H54 (cell line): ENCODE measurements at regions not wholly inside any gene's neighbourhood (a gene's known extent, or its start where the extent isn't known, plus 50 kb on each side); places are given as distances from the start of the nearest gene placed in this dataset.
A peak's percentile ranks its signal among the peaks of the same experiment; 100 is the strongest.

Experiments used
- DNase-seq: peaks from one replicate; pipeline ENCODE4 v3.0.0; 2011; ENCODE audit warnings: low spot score, mixed read lengths; ENCODE audit not compliant: insufficient read length
- FAIRE-seq: peaks from 3 replicates; lab custom pipeline; 2011; peaks lifted over from hg19 to GRCh38; lab: Jason Lieb, UNC
- POLR2A ChIP-seq: IDR thresholded peaks from 2 replicates; pipeline ENCODE4 v1.6.1; 2011; ENCODE audit warnings: low read depth, mild to moderate bottlenecking, low read length

DNA sequence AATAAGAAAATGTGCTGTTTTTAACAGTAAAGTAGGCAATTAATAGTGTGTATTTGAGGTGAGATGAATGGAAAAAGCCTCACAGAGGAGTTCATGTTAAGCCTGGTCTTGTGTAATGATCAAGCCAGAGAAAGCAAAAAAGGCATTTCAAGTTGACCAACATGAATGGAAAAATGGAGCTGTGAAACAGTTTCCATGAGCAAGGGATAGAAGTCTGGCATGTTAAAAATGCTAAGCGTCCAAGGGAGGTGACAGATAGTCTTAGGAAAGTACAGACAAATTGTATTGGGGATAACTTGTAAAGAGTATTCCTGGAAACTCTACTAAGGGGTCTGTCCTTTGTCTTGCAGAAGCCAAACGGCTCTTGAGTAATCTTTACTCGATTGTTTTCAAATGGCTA, 506.8 kb upstream of the ATXN8OS start:
- no peak for TF ChIP-seq POLR2A
- no peak for DNase-seq
- FAIRE-seq: no peak

DNA sequence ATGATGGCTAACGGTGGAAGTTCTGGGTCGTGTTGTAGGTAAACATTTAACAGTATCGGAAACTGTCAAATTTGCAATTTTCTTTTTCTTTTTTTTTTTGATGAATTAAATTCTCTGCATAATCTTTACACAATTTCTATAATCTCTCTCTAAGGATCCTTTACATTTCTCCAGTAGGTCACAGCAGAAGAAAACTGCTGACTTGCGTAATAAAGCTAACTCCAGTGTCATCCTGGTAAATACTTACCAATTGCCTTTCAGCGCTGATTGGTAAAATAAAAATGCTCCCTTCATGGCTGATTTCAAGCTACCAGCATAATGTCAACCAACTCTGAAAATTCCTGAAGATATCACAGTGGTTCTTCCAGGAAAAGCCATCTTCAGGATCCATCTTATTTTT, 510.5 kb upstream of the ATXN8OS start:
- DNase-seq (no peak), FAIRE-seq (no peak)
- TF ChIP-seq POLR2A: no peak

- TF ChIP-seq POLR2A: no peak
- DNase-seq (no peak), FAIRE-seq (no peak)
Measured at GRCh38 chr13:69595181-69595580, 512.4 kb upstream of the ATXN8OS start.

- FAIRE-seq: no peak
- TF ChIP-seq POLR2A: no peak
Measured at GRCh38 chr13:69591437-69591836, 516.2 kb upstream of the ATXN8OS start.

DNA sequence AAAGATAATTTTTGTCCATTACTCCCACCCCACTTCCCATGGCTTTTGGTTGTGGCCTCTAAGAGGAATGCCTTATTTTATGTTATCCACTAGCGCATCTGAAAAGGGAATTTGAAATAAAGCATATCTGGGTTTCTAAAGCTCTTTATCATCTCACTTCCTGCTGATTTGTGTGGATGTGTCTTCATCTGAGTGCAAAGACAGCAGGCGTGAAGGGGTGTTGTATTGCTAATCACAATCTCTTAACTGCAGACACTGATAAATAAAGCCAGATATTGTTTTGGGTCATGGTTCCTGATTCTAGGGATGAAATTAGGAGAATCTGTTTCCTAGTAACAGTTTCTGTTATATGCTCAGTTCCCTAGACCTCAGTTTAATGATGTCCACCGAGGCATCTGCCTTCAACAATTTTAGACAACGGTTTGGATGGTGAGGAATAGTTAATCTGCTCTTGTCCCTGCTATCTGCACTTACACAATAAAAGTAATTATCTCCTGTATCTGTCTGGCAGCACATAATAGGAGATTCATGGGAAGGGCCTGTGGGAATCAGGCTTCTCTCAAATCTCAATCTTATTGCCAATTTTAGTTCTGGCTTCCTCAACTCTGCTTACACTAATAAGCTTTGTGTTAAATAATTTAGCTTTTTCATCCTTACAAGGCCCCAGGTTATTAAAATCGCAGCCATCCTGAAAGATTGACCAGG, 517.9 kb upstream of the ATXN8OS start:
- no peak for TF ChIP-seq POLR2A
- no peak for DNase-seq
- FAIRE-seq: no peak

More at GRCh38 chr13:69591437-69591836, 516.2 kb upstream of the ATXN8OS start:
- no peak for DNase-seq

DNA sequence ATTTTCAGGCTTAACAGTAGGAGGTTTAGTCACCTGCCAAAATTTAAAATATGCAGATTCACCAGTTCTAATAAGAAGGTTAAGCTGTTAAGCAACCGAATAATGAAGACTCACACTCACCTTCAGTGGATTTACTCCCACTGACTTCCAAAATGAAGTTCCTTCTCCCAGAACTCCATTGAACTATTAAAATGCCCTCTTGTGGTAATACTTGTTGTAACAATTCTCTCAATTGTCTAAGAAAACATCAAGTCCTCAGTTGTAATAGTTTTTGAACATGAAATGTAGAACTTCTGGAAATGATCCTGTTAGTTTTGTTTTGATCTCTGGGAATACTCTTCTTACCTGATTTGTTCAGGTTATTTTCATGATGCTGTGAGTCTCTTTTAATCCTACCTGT, 522.0 kb upstream of the ATXN8OS start:
- FAIRE-seq (peak; percentile 11), DNase-seq (no peak)
- TF ChIP-seq POLR2A: no peak

DNA sequence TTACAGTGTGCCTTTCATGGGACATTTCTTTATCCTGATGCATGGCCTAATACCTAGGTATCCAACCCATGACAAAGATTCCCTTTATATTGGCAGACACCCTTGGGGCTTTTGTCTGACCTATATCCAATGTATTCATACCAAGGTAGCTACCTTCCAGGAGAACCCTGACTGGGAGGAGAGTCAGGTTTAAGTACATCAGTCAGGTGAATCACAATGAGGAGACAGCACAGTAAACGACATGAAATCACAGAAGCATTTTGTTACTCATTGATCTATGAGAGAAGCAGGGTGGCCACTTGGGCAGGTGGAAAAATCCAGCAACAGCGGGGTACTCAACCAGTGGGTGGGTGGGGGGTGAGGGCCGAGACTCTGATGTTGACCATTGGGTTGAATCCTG, 527.4 kb upstream of the ATXN8OS start:
- DNase-seq: no peak
- TF ChIP-seq POLR2A: no peak
- FAIRE-seq: no peak

DNA sequence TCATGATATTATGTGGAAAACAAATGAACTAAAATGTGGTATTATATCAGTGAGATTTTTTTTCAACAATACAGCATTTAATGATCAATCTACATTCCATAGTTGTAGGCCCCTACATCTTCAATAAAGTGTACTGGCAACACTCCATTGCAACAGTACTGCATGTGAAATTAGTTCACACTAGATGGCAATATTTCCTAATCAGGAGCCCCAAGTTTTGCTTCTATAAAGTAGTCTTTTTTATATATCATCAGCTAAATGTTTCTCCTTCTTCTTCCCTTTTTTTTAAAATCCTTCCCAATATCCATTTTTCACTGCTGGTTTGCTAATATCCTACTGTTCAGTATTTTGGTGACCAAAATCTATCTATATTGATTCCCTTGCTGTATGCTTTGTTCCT, 528.3 kb upstream of the ATXN8OS start:
- no peak for DNase-seq
- no peak for FAIRE-seq
- no peak for TF ChIP-seq POLR2A

GRCh38 chr13:69571606-69572323, 535.9 kb upstream of the ATXN8OS start:
- DNase-seq (no peak), FAIRE-seq (no peak)

GRCh38 chr13:69567514-69567913, 540.1 kb upstream of the ATXN8OS start:
- DNase-seq (no peak), FAIRE-seq (no peak)
- no peak for TF ChIP-seq POLR2A

More at GRCh38 chr13:69571606-69572323, 535.9 kb upstream of the ATXN8OS start:
- no peak for TF ChIP-seq POLR2A

DNA sequence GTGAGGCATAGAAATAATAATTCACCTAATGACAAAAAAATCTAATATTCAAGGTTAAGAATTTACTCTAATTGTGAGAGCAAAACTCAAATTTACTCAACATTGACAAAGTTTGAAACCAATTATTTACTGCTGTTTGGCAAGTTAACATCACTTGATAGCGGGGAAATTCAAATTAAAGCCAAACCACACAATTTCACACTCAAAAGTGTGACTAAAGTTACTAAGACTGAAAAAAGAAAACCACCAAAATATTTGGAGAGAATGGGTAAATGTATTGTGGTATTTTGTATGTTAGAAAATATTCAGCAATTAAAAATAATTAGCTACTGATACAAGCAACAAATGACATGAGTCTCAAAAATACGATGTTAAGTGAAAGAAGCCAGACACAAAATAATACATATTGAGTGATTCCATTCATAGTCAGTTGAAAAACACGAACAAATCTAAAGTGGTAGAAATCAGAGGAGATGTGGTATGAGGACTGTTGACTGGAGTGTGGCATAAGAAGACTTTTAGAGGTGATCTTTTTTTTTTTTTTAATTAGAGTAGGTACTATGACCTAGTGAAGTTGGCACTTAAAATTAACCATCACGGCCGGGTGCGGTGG, 541.4 kb upstream of the ATXN8OS start:
- TF ChIP-seq POLR2A: no peak
- no peak for FAIRE-seq
- DNase-seq: no peak

DNA sequence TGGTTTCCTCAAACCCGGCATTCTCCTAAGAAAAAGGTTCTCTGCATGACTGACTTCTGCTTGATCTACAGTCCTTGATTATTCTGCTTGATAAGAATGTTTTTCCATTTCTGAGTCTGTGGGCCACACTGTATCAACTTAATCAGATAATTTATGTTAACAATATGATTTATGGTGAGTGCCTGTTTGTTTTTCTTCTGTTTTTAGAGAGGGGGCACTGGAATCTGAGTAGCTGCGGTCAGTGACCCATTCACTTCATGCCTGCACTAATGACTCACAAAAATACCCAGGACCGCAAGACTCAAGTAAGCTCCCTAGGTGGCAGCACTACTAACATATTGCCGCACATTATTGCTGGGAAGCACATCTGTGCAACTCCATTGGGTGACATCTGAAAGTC, 542.3 kb upstream of the ATXN8OS start:
- no peak for TF ChIP-seq POLR2A
- DNase-seq: peak; percentile 20
- FAIRE-seq: peak; percentile 98

DNA sequence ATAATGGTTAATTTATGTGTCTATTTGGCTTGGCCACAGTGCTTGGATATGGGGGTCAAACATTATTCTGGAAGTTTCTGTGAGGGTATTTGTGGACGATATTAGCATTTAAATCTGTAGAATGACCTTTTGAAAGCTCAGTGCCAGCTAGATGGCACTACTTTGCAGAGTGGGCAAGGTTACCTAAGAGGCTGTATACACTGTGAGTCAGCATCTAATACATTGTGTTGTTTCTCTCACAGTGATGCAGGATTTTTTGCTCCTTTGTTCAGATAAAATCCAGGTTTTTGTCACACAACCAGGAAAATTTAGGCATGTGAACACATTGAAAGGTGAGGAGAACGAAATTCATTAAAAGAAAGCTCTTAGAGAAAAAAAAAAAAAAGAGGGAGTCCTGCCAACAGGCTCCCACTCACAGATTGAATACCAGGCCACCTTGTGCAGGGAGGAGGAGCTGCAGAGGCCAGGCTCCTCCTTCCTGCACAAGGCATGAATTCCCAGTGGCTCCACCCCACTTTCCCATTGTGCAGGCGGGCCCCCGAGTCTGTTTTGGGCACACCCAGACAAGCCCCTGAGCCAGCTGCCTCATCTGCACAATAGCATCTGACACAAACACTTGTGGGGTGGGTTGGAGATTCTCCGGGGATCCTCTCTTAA, 551.0 kb upstream of the ATXN8OS start:
- no peak for DNase-seq
- peak; percentile 85 for FAIRE-seq
- TF ChIP-seq POLR2A: no peak

GRCh38 chr13:69553976-69554375, 553.6 kb upstream of the ATXN8OS start:
- DNase-seq (no peak), FAIRE-seq (no peak)
- no peak for TF ChIP-seq POLR2A
